HepG2 (cell line): ENCODE measurements at regions not wholly inside any gene's neighbourhood (a gene's known extent, or its start where the extent isn't known, plus 50 kb on each side); places are given as distances from the start of the nearest gene placed in this dataset.

ENCODE experiments used
- ARNT2 ChIP-seq: sonication (generic); formaldehyde crosslinking; IDR thresholded peaks from 2 replicates; pipeline ENCODE4 v1.8.0; 2022; ENCODE audit warnings: mild to moderate bottlenecking, low read depth, missing genetic modification reagents, moderate library complexity
- FIP1L1 ChIP-seq: fragments of 200-400 bp; formaldehyde crosslinking; IDR thresholded peaks from 2 replicates; pipeline ENCODE4 v1.6.1; 2018; ENCODE audit warnings: low read depth, mild to moderate bottlenecking, low read length, moderate library complexity, borderline replicate concordance; ENCODE audit not compliant: insufficient read depth
- FOSL1 ChIP-seq: sonication (generic); formaldehyde crosslinking; IDR thresholded peaks from 2 replicates; pipeline ENCODE4 v1.9.0; 2021; ENCODE audit warnings: missing genetic modification reagents, borderline replicate concordance
- GLI4 ChIP-seq: sonication (generic); formaldehyde crosslinking; IDR thresholded peaks from 2 replicates; pipeline ENCODE4 v1.5.1; 2020; ENCODE audit warnings: missing genetic modification reagents, mild to moderate bottlenecking, moderate library complexity, borderline replicate concordance
- MED1 ChIP-seq: sonication (generic); formaldehyde crosslinking; IDR thresholded peaks from 2 replicates; pipeline ENCODE4 v1.4.0; 2020; ENCODE audit warnings: missing genetic modification reagents
- NCOA2 ChIP-seq: sonication (generic); formaldehyde crosslinking; IDR thresholded peaks from 2 replicates; pipeline ENCODE4 v1.8.0; 2022; ENCODE audit warnings: inconsistent platforms
- PRDM15 ChIP-seq: sonication (generic); formaldehyde crosslinking; IDR thresholded peaks from 2 replicates; pipeline ENCODE4 v1.4.0; 2020; ENCODE audit warnings: missing genetic modification reagents
- PREB ChIP-seq: sonication (generic); formaldehyde crosslinking; IDR thresholded peaks from 2 replicates; pipeline ENCODE4 v1.4.0; 2020; ENCODE audit warnings: missing genetic modification reagents
- RARA ChIP-seq: IDR thresholded peaks from 2 replicates; pipeline ENCODE4 v1.6.1; 2016; ENCODE audit warnings: missing genetic modification reagents, missing compliant biosample characterization
- RXRA ChIP-seq: sonication (generic); formaldehyde crosslinking; IDR thresholded peaks from 2 replicates; pipeline ENCODE4 v1.5.1; 2020; ENCODE audit warnings: missing genetic modification reagents
- ZBTB34 ChIP-seq: sonication (generic); formaldehyde crosslinking; IDR thresholded peaks from 2 replicates; pipeline ENCODE4 v1.8.0; 2022; ENCODE audit warnings: mild to moderate bottlenecking, missing genetic modification reagents
- ZFP82 ChIP-seq: sonication (generic); formaldehyde crosslinking; IDR thresholded peaks from 2 replicates; pipeline ENCODE4 v1.5.1; 2020; ENCODE audit warnings: mild to moderate bottlenecking, missing genetic modification reagents, borderline replicate concordance
- ZKSCAN1 ChIP-seq: fragments of 150-350 bp; IDR thresholded peaks from 2 replicates; pipeline ENCODE4 v1.6.1; 2014; ENCODE audit warnings: low read length
- ZNF18 ChIP-seq: sonication (generic); formaldehyde crosslinking; IDR thresholded peaks from 2 replicates; pipeline ENCODE4 v1.8.0; 2022; ENCODE audit warnings: mild to moderate bottlenecking, missing genetic modification reagents; ENCODE audit not compliant: insufficient replicate concordance
- ZNF275 ChIP-seq: sonication (generic); formaldehyde crosslinking; IDR thresholded peaks from 2 replicates; pipeline ENCODE4 v1.8.0; 2022; ENCODE audit warnings: missing genetic modification reagents, mild to moderate bottlenecking, inconsistent platforms, borderline replicate concordance
- ZNF414 ChIP-seq: sonication (generic); formaldehyde crosslinking; IDR thresholded peaks from 2 replicates; pipeline ENCODE4 v1.5.0; 2020; ENCODE audit warnings: missing genetic modification reagents
- ZNF577 ChIP-seq: sonication (generic); formaldehyde crosslinking; IDR thresholded peaks from 2 replicates; pipeline ENCODE4 v1.4.0; 2020; ENCODE audit warnings: mild to moderate bottlenecking, low read depth, missing genetic modification reagents, borderline replicate concordance
- ZNF713 ChIP-seq: sonication (generic); formaldehyde crosslinking; IDR thresholded peaks from 2 replicates; pipeline ENCODE4 v1.4.0; 2020; ENCODE audit warnings: mild to moderate bottlenecking, missing genetic modification reagents
- ZSCAN30 ChIP-seq: sonication (generic); formaldehyde crosslinking; IDR thresholded peaks from 2 replicates; pipeline ENCODE4 v1.5.0; 2020; ENCODE audit warnings: mild to moderate bottlenecking, missing genetic modification reagents

GRCh38 chr7:130919316-130920103 lies 185.5 kb upstream of the KLF14 start (continued):
- TF ChIP-seq ZFP82 (CRISPR knock-in tag) (no peak), ZNF18 (no peak), ZBTB34 (no peak), ARNT2 (no peak), FIP1L1 (no peak), ZKSCAN1 (no peak), PREB (CRISPR knock-in tag) (no peak), NCOA2 (peak; percentile 30; the same call in 1 of the 2 replicates), MED1 (CRISPR knock-in tag) (peak; percentile 32; the same call in 1 of the 2 replicates), GLI4 (CRISPR knock-in tag) (no peak), ZSCAN30 (CRISPR knock-in tag) (no peak), PRDM15 (CRISPR knock-in tag) (no peak), RARA (CRISPR knock-in tag) (peak; percentile 26; the same call in 1 of the 2 replicates), ZNF275 (CRISPR knock-in tag) (no peak), RXRA (CRISPR knock-in tag) (no peak), ZNF577 (CRISPR knock-in tag) (no peak), ZNF713 (no peak), FOSL1 (CRISPR knock-in tag) (no peak), ZNF414 (no peak)
